ENCODE measurements at regions not wholly inside any gene's neighbourhood (a gene's known extent, or its start where the extent isn't known, plus 50 kb on each side); places are given as distances from the start of the nearest gene placed in this dataset.

GRCh38 chr15:68493629-68494028, 61.7 kb upstream of the ITGA11 start:
- TF ChIP-seq FOXA1 (IDR thresholded peaks at IDR 0.05) (no peak), FOXM1 (IDR thresholded peaks at IDR 0.05; ENCODE audit: borderline replicate concordance) (no peak), FOXK2 (IDR thresholded peaks at IDR 0.05) (no peak), SUZ12 (IDR thresholded peaks at IDR 0.05) (no peak), BHLHE40 (IDR thresholded peaks at IDR 0.05; ENCODE audit: borderline replicate concordance) (no peak)
